PC-9 (cell line): ENCODE measurements at regions not wholly inside any gene's neighbourhood (a gene's known extent, or its start where the extent isn't known, plus 50 kb on each side); places are given as distances from the start of the nearest gene placed in this dataset.

ENCODE experiments used
- BruUV-seq: library from RNA; stranded (reverse); fragments of 400-500 nt; replicated peaks from 2 replicates; lab custom pipeline; 2021; lab: Mats Ljungman, UMichigan
- CTCF ChIA-PET: fragments of 300-600 bp; sonication (Branson Sonifier 250); formaldehyde crosslinking; loops from one replicate; lab custom pipeline; 2022; ENCODE audit warnings: antibody characterized with exemption; lab: Charles Lee
- POLR2A ChIA-PET: fragments of 300-600 bp; sonication (Branson Sonifier 250); formaldehyde crosslinking; loops from one replicate; lab custom pipeline; 2022; ENCODE audit warnings: antibody characterized with exemption; ENCODE audit not compliant: unreplicated experiment; lab: Charles Lee
- DNase-seq, 2 experiments: peaks; one replicate each; pipeline versions ENCODE4 v3.0.0 to v3.0.0-alpha.2; 2015 to 2022; ENCODE audit warnings: mixed read lengths in 1 of 2
- H2AFZ ChIP-seq: fragments of 200-600 bp; sonication (generic); 2 replicates; pipeline ENCODE4 v1.8.1; 2017; ENCODE audit warnings: antibody characterized with exemption
- H3F3A ChIP-seq: fragments of 200-600 bp; sonication (generic); 2 replicates; pipeline ENCODE4 v1.8.1; 2017; ENCODE audit warnings: antibody characterized with exemption, mild to moderate bottlenecking, low read depth; ENCODE audit not compliant: insufficient read depth
- H3K27ac ChIP-seq: fragments of 200-600 bp; sonication (generic); 2 replicates; pipeline ENCODE4 v1.6.1; 2016; ENCODE audit warnings: mixed run types
- H3K27me3 ChIP-seq: fragments of 200-600 bp; sonication (generic); 2 replicates; pipeline ENCODE4 v1.6.1; 2016; ENCODE audit warnings: low read depth, mixed run types; ENCODE audit not compliant: insufficient read depth
- H3K36me3 ChIP-seq: fragments of 200-600 bp; sonication (generic); 2 replicates; pipeline ENCODE4 v1.6.1; 2016; ENCODE audit warnings: low read depth, mixed run types
- H3K4me1 ChIP-seq: fragments of 200-600 bp; sonication (generic); replicated peaks from 2 replicates; pipeline ENCODE4 v1.6.1; 2016; ENCODE audit warnings: mixed run types; ENCODE audit not compliant: insufficient read depth
- H3K4me2 ChIP-seq: fragments of 200-600 bp; sonication (generic); 2 replicates; pipeline ENCODE4 v1.6.1; 2017; ENCODE audit warnings: mixed run types
- H3K4me3 ChIP-seq: fragments of 200-600 bp; sonication (generic); 2 replicates; pipeline ENCODE4 v1.6.1; 2016; ENCODE audit warnings: mixed run types
- H3K79me2 ChIP-seq: fragments of 200-600 bp; sonication (generic); 2 replicates; pipeline ENCODE4 v1.6.1; 2017; ENCODE audit warnings: low read depth, mixed run types
- H3K9me2 ChIP-seq: fragments of 200-600 bp; sonication (generic); 2 replicates; pipeline ENCODE4 v1.8.1; 2017; ENCODE audit warnings: mild to moderate bottlenecking; ENCODE audit not compliant: insufficient read depth
- H3K9me3 ChIP-seq: fragments of 200-600 bp; sonication (generic); 2 replicates; pipeline ENCODE4 v1.8.1; 2016; ENCODE audit warnings: low read depth; ENCODE audit not compliant: insufficient read depth
- H4K20me1 ChIP-seq: fragments of 200-600 bp; sonication (generic); 2 replicates; pipeline ENCODE4 v1.8.1; 2017; ENCODE audit not compliant: insufficient read depth
- CTCF ChIP-seq: fragments of 200-600 bp; sonication (generic); conservative IDR thresholded peaks from 2 replicates; pipeline ENCODE4 v1.6.1; 2017; ENCODE audit warnings: mixed run types, antibody characterized with exemption, mild to moderate bottlenecking, moderate library complexity
- EZH2 ChIP-seq: fragments of 200-600 bp; sonication (generic); IDR thresholded peaks from 2 replicates; pipeline ENCODE4 v1.8.0; 2017; ENCODE audit warnings: antibody characterized with exemption, low read depth
- intact Hi-C: fragments of 100-400 bp; cut with micrococcal nuclease; formaldehyde crosslinking; loops from one replicate; pipeline ENCODE4 v1.10.0; 2022; ENCODE audit not compliant: unreplicated experiment

GRCh38 chr2:142757111-142757510, 120.4 kb upstream of the KYNU start:
- TF ChIP-seq EZH2 (no peak), CTCF (no peak)
- no peak overlapping the region for H3K27ac ChIP-seq
- intact Hi-C loops = no loop called here

GRCh38 chr2:142756430-142756829, 121.0 kb upstream of the KYNU start:
- Histone ChIP-seq H3K4me3 (no peak overlapping the region), H3K4me1 (peaks cover 16% of the 10 kb centered on the region; the same call in 1 of the 2 replicates), H3K79me2 (no peaks in the 10 kb centered on the region), H2AFZ (no peak overlapping the region), H4K20me1 (no peaks in the 10 kb centered on the region), H3K27me3 (no peaks in the 10 kb centered on the region), H3K4me2 (no peak overlapping the region), H3K36me3 (no peaks in the 10 kb centered on the region), H3K27ac (no peak overlapping the region), H3F3A (no peaks in the 10 kb centered on the region; the same call in none of the 2 replicates), H3K9me2 (no peaks in the 10 kb centered on the region), H3K9me3 (peaks cover 4% of the 10 kb centered on the region; the same call in 1 of the 2 replicates)
- TF ChIP-seq EZH2 (no peak), CTCF (no peak)
- DNase-seq = no peak
- ChIA-PET CTCF (interaction anchor here (0.6 kb wide), 1 partner anchor 117 kb away, joined by 10 read pairs; no protein-coding TSS in a partner anchor), POLR2A (no interaction called here)
- intact Hi-C loops = no loop called here
- no TSS peak for BruUV-seq

More at GRCh38 chr2:142757111-142757510, 120.4 kb upstream of the KYNU start:
- H3F3A ChIP-seq = no peaks in the 10 kb centered on the region; the same call in none of the 2 replicates
- no TSS peak for BruUV-seq
- POLR2A ChIA-PET = no interaction called here
- H2AFZ ChIP-seq = no peak overlapping the region
- CTCF ChIA-PET = interaction anchor here (0.6 kb wide), 1 partner anchor 116 kb away, joined by 10 read pairs; no protein-coding TSS in a partner anchor
- no peaks in the 10 kb centered on the region for H3K9me2 ChIP-seq
- no peak overlapping the region for H3K4me3 ChIP-seq
- peaks cover 4% of the 10 kb centered on the region; the same call in 1 of the 2 replicates for H3K9me3 ChIP-seq
- no peaks in the 10 kb centered on the region for H3K27me3 ChIP-seq
- no peaks in the 10 kb centered on the region for H3K36me3 ChIP-seq
- H4K20me1 ChIP-seq = no peaks in the 10 kb centered on the region
- H3K4me2 ChIP-seq = no peak overlapping the region
- peaks cover 16% of the 10 kb centered on the region; the same call in 1 of the 2 replicates for H3K4me1 ChIP-seq
- no peaks in the 10 kb centered on the region for H3K79me2 ChIP-seq
- DNase-seq = no peak

GRCh38 chr2:142755191-142755590, 122.3 kb upstream of the KYNU start:
- no peak overlapping the region for H3K4me3 ChIP-seq
- peaks cover 4% of the 10 kb centered on the region; the same call in 1 of the 2 replicates for H3K9me3 ChIP-seq
- H3K27ac ChIP-seq = no peak overlapping the region
- ChIA-PET CTCF (no interaction called here), POLR2A (no interaction called here)
- no peaks in the 10 kb centered on the region; the same call in none of the 2 replicates for H3F3A ChIP-seq
- H4K20me1 ChIP-seq = no peaks in the 10 kb centered on the region
- intact Hi-C loops = no loop called here
- H3K9me2 ChIP-seq = no peaks in the 10 kb centered on the region
- no peaks in the 10 kb centered on the region for H3K79me2 ChIP-seq
- no peaks in the 10 kb centered on the region for H3K36me3 ChIP-seq
- peaks cover 16% of the 10 kb centered on the region; the same call in 1 of the 2 replicates for H3K4me1 ChIP-seq
- no TSS peak for BruUV-seq
- no peak for DNase-seq
- TF ChIP-seq CTCF (no peak), EZH2 (no peak)
- no peaks in the 10 kb centered on the region for H3K27me3 ChIP-seq
- H2AFZ ChIP-seq = no peak overlapping the region; the same call in 1 of the 2 replicates
- no peak overlapping the region for H3K4me2 ChIP-seq
